Liver (tissue), 8 donors: ENCODE measurements at regions not wholly inside any gene's neighbourhood (a gene's known extent, or its start where the extent isn't known, plus 50 kb on each side); places are given as distances from the start of the nearest gene placed in this dataset.

ENCODE experiments used
- DNase-seq: peaks from one replicate; pipeline ENCODE4 v3.0.0-alpha.2; 2017; ENCODE audit warnings: low spot score
- H3K27ac ChIP-seq, 2 donors: one replicate each; pipeline ENCODE4 v1.7.0; 2013; ENCODE audit warnings: inconsistent platforms in 2 of 2, low read length in 2 of 2, control low read depth in 1 of 2, low read depth in 1 of 2, mild to moderate bottlenecking in 1 of 2
- H3K27me3 ChIP-seq, 4 donors: one replicate each; pipeline versions ENCODE4 v1.6.1 to v1.7.0; 2013; ENCODE audit warnings: low read length in 3 of 4, inconsistent platforms in 1 of 4, mild to moderate bottlenecking in 1 of 4, moderate library complexity in 1 of 4; ENCODE audit not compliant: control insufficient read depth in 4 of 4, insufficient read depth in 4 of 4
- H3K36me3 ChIP-seq, 4 donors: one replicate each; pipeline versions ENCODE4 v1.6.1 to v1.7.0; 2013; ENCODE audit warnings: low read length in 3 of 4, mild to moderate bottlenecking in 3 of 4, low read depth in 1 of 4, moderate library complexity in 1 of 4; ENCODE audit not compliant: control insufficient read depth in 4 of 4, insufficient read depth in 3 of 4
- H3K4me1 ChIP-seq, 4 donors: one replicate each; pipeline versions ENCODE4 v1.6.1 to v1.7.0; 2013; ENCODE audit warnings: low read length in 3 of 4, mild to moderate bottlenecking in 3 of 4, moderate library complexity in 1 of 4; ENCODE audit not compliant: control insufficient read depth in 4 of 4, insufficient read depth in 4 of 4
- H3K4me3 ChIP-seq, 3 donors: one replicate each; pipeline versions ENCODE4 v1.6.1 to v1.7.0; 2013; ENCODE audit warnings: low read length in 3 of 3, control low read depth in 1 of 3, low read depth in 1 of 3, mild to moderate bottlenecking in 1 of 3
- H3K9ac ChIP-seq, 2 donors: one replicate each; pipeline ENCODE4 v1.7.0; 2013; ENCODE audit warnings: low read length in 2 of 2, mild to moderate bottlenecking in 2 of 2, moderate library complexity in 2 of 2, control low read depth in 1 of 2, low read depth in 1 of 2
- H3K9me3 ChIP-seq, 4 donors: one replicate each; pipeline versions ENCODE4 v1.6.1 to v1.7.0; 2013; ENCODE audit warnings: low read length in 3 of 4; ENCODE audit not compliant: control insufficient read depth in 4 of 4
- ATF3 ChIP-seq: IDR thresholded peaks from 2 replicates; pipeline ENCODE4 v1.6.1; 2016; ENCODE audit warnings: antibody characterized with exemption
- CTCF ChIP-seq: fragments of 150-350 bp; IDR thresholded peaks from 2 replicates; pipeline ENCODE4 v1.5.1; 2017; ENCODE audit warnings: improper control_type of control experiment, low read depth, low read length; ENCODE audit not compliant: missing input control
- EGR1 ChIP-seq, 2 donors: IDR thresholded peaks; 2 replicates each; pipeline ENCODE4 v1.6.1; 2016 to 2018; ENCODE audit warnings: antibody characterized with exemption in 2 of 2, low read depth in 2 of 2
- FOXA1 ChIP-seq: IDR thresholded peaks from 2 replicates; pipeline ENCODE4 v1.6.1; 2016; ENCODE audit warnings: antibody characterized with exemption
- FOXA2 ChIP-seq: IDR thresholded peaks from 2 replicates; pipeline ENCODE4 v1.6.1; 2016; ENCODE audit warnings: antibody characterized with exemption
- HNF4A ChIP-seq, 2 donors: conservative IDR thresholded peaks; 2 replicates each; pipeline ENCODE4 v1.6.1; 2016; ENCODE audit warnings: antibody characterized with exemption in 2 of 2, mild to moderate bottlenecking in 2 of 2
- HNF4G ChIP-seq: IDR thresholded peaks from 2 replicates; pipeline ENCODE4 v1.6.1; 2016; ENCODE audit warnings: antibody characterized with exemption
- JUND ChIP-seq, 2 donors: IDR thresholded peaks; 2 replicates each; pipeline ENCODE4 v1.6.1; 2016; ENCODE audit warnings: antibody characterized with exemption in 2 of 2
- MAX ChIP-seq: IDR thresholded peaks from 2 replicates; pipeline ENCODE4 v1.6.1; 2016; ENCODE audit warnings: antibody characterized with exemption
- NR2F2 ChIP-seq: IDR thresholded peaks from 2 replicates; pipeline ENCODE4 v1.6.1; 2016; ENCODE audit warnings: antibody characterized with exemption
- REST ChIP-seq: IDR thresholded peaks from 2 replicates; pipeline ENCODE4 v1.6.1; 2016; ENCODE audit warnings: antibody characterized with exemption, mild to moderate bottlenecking
- SP1 ChIP-seq: IDR thresholded peaks from 2 replicates; pipeline ENCODE4 v1.6.1; 2018; ENCODE audit warnings: antibody characterized with exemption, mild to moderate bottlenecking
- TAF1 ChIP-seq: conservative IDR thresholded peaks from 2 replicates; pipeline ENCODE4 v1.6.1; 2016; ENCODE audit warnings: antibody characterized with exemption, mild to moderate bottlenecking
- YY1 ChIP-seq: IDR thresholded peaks from 2 replicates; pipeline ENCODE4 v1.6.1; 2016; ENCODE audit warnings: antibody characterized with exemption, mild to moderate bottlenecking
- ZBTB33 ChIP-seq: IDR thresholded peaks from 2 replicates; pipeline ENCODE4 v1.6.1; 2016; ENCODE audit warnings: antibody characterized with exemption
- WGBS: extraction: QIAGEN DNeasy Blood & Tissue Kit; methylation state at CpG from one replicate; pipeline ENCODE4 v1.1.7; 2013; 5-methylcytosine and 5-hydroxymethylcytosine counted together
- donor health status: healthy.
- donor health status: healthy.
- donor health status: healthy.
- donor health status: healthy.
- donor health status: healthy.

GRCh38 chr16:85541980-85542900 lies 70.9 kb upstream of the GSE1 start:
- WGBS, result 88% methylated on average over 20 of the region's 20 CpGs

More at GRCh38 chr16:85541980-85542900, 70.9 kb upstream of the GSE1 start:
- DNase-seq, result no peak
- Histone ChIP-seq H3K4me1 (peaks cover 5 to 34% (median 23%) of the 10 kb centered on the region in 4 donors), H3K4me3 (no peak overlapping the region), H3K27ac (no peak overlapping the region), H3K36me3 (no peaks in the 10 kb centered on the region), H3K9me3 (no peaks in the 10 kb centered on the region), H3K27me3 (no peaks in the 10 kb centered on the region), H3K9ac (no peak overlapping the region)
- no peak for TF ChIP-seq YY1
- no peak for TF ChIP-seq JUND (IDR thresholded peaks at IDR 0.05)
- TF ChIP-seq CTCF, result no peak
- no peak for TF ChIP-seq REST
- TF ChIP-seq TAF1, result no peak
- no peak for TF ChIP-seq HNF4A (conservative IDR thresholded peaks at IDR 0.05)
- no peak for TF ChIP-seq ZBTB33
- no peak for TF ChIP-seq FOXA1
- TF ChIP-seq EGR1 (IDR thresholded peaks at IDR 0.05; ENCODE audit: low read depth in 2 of 2), result no peak
- TF ChIP-seq MAX, result no peak
- TF ChIP-seq NR2F2, result no peak
- no peak for TF ChIP-seq SP1
- TF ChIP-seq ATF3, result no peak
- no peak for TF ChIP-seq FOXA2
- no peak for TF ChIP-seq HNF4G
